Kidney glomerular epithelial cell (primary cell): ENCODE measurements at regions not wholly inside any gene's neighbourhood (a gene's known extent, or its start where the extent isn't known, plus 50 kb on each side); places are given as distances from the start of the nearest gene placed in this dataset.

Experiments used
- DNase-seq: peaks from one replicate; lab custom pipeline; 2025; lab: John Stamatoyannopoulos, UW

DNA sequence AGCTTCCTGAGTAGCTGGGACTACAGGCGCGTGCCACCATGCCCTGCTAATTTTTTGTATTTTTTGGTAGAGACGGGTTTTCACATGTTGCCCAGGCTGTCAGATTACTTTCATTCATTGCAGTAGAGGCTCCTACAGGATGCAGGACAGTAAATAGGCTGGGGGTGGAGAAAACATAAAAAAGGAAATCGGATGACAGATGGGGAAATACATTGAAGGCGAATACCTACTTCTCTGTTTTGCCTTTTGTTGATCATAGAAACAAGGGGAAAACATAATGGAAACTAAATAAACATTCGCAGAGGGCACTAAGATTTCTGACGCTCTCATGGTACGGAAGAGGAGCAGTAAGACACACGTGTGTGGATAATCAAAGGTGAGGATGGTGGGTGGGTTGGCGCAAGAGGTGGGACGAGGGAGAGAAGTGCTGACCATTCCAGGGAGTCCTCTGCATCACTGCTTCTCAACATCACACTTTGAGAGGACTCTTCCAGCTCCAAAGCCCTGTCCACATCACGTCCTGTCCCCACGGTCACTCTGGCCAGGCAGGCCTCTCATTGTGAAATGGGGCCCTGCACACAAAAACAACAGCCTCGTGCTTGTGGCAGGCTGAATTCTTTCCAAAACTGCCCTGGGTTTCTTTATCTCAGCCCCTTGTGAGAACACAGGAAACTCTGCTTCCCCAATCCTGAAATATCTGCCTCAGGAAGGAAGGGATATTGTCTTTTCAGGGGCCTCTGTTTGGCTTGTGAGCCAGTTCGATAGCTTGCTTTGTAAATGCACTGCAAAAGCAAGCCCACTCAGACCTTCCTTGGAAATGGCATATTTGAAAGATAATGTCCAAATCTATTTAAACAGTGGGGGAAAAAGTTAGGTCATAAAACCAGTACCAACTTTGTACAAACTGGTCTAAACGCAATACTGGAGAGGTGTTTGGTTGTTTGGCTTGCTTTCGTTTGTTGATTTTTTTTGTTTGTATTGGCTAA, 188.5 kb downstream of the FOXO1 start:
- DNase-seq, result no peak

DNA sequence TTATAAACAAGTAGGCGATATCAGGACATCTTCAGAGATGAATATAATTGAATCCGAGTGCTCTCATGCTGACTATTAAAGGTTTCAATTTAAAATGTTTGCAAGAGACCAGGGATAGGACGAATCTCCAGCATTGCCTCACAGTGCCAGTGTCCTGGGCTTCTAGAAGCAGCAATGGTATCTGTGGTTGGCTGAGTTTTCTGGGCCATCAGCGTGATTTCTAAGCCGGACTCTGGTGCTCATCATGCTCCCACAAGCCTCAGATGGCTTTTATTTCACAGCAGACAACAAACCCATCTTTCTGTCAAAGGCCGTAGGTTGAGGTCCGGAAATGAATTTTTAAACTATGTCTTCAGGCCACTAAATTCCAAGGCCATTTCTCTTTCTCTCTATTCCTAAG, 187.7 kb downstream of the FOXO1 start:
- no peak for DNase-seq

DNA sequence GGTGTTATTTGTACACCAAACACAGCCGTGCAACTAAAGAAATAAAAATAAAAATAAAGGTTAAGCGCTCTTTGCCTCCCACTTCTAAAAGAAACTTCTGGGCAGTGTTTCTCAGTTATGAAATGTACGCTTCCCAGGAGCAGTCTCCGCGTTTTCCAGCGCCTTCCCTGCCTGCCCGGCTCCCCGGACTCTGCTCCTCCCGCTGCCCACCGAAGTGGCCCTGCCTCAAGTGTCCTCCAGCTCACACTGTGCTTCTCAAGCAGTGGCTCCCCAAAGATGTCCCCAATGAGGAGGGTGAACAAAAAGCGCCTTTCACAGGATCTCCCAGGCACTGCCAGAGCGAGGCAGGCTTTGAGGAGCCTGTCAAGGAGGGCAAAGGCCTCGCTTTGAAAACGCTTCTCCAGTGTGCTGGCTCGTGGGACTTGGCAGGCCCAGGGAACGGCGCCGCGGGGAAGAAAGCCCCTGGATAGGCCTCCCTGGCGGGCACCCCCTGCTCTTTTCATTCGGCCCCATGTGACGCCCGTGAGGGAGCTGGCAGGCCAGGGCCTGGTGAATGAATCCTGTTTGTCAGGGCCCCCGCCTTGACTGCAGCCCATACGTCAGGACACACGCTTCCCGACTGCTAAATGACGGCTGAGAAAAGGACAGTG, 187.1 kb downstream of the FOXO1 start:
- DNase-seq, result no peak

DNA sequence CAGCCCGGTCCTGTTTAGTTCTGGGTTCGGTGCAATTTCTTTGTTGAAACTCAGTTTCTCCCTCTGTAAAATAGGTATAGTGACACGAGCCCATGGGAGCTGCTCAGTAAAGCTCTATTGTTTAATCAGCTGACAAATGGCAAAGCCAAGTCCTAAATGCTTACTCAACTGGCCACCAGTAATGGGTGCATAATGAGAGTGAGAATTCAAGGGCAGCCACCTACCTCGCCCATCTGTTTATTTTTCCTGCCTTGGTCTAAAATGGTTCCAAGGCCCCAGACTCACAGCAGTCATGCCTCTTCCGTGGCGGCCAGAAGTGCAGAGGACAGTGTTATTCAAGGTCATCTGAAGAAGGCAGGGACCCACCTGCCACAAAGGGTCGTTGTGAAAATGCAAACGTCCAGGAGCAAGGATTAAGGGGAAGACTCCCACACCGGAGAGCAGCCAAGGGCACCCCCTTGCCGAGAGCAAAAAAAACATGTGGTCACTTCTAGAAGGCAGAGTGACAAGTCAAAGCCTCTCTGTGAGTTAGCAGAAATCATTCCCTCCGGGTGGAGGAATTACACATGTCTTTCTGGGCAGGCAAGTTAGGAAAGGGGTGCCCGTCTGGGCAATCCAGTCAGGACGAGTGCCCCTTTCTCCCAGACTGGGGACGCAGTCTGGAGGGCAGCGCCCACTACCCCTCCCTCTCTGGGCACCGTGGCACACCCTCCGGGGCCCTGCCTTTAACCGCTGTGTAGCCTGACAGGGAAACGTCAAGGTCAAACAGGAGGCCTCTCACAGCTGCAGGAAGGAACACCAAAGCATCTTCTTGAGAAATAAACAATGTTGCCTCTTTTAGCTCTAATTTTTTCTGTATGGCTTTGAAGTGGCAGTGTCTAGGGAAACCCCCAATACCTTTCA, 186.2 kb downstream of the FOXO1 start:
- DNase-seq, result no peak

DNA sequence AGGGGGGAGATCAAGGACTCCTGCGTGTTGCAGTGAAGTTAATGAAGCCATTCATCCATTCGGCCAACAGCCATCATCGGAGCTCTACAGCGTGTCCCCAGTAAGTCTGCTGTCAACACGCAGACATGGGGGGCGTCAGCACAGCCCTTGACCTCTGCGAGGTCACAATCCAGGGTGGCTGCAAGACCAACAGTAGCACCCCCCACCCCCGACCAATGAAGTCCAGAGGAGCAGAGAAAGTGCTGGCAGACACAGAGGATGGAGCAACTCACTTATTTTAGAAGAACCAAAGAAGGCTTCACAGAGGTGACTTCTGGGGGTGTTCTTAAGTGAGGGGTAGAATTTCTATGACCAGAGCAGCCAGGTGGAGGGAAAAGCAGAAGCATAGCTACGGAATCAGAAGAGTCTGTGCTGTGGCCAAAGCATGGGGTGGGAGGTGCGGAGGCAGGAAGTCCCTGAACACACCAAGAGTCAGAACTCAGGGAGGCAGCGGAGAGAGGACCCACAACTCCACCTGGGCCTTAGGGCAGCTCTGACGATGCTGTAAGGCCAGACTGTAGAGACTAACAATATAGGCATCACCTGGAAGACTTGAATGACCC, 185.4 kb downstream of the FOXO1 start:
- no peak for DNase-seq

DNA sequence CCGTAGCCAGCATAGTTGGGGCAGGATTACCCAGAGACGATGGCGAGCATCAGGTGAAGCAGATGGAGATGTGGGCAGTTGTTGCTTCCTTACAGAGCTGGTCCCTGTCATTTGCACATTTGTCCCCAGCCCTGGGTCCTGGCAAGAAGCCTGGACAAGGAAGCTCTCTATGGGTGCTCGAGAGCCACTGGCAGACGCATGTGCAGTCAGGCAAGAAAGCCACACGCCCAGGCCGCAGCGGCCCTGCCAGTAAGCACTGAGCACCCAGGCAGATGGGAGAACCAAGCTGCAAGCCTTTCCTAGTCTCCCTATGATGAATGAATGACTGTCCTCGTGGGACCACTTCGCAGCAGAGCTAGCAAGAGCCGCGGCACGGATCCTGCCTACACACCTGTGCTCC, 182.8 kb downstream of the FOXO1 start:
- DNase-seq, result no peak

DNA sequence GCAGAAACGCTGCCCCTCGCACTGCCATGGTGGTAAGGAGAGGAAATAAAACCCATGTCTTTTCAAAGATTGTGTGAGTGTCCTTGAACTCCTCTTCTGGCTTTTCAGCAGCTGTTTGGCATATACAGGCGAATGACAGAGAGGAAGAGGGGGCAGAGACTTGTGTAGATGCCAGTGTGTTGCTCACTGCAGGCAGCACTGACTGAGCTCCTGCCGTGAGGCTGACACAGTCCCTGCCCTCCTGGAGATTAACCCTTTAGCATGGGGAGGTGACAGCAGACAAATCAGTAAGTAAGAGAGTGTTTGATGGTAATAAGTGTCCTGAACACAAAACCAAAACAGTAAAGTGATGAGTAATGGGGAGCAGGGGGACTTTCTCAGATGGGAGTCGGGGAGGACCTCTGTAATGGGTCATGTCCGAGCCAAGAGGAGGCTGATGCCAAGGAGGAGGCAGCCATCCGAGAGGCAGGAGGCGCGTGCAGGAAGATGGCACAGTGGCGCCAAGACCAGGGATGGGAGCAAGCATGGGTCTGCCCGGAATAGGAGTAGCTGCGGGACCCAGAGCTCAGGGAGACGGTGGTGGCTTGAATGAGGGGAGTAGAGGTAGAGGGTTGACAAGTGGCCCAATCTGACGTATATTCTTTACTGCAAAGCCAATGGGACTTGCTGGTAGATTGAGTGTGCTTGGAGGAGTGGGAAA, 182.2 kb downstream of the FOXO1 start:
- no peak for DNase-seq

DNA sequence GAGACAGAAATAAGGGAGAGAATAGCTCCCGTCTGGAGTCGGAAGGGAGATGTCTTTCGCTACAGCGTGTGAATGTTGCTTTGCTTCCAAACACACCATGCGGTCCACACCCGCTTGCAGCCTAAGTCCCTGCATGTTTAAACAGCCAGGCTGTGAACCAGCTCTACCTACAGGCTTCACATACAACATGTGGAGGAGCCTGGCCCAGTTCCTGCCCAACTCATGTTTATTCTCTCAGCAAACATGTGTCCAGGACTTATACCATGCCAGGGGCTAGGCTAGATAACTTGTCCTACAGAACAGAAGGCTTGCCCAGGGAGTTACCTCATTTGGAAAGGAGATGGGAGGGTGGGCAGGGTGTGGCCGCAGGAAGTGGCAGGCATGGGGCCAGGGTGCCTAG, 181.5 kb downstream of the FOXO1 start:
- DNase-seq, result no peak

DNA sequence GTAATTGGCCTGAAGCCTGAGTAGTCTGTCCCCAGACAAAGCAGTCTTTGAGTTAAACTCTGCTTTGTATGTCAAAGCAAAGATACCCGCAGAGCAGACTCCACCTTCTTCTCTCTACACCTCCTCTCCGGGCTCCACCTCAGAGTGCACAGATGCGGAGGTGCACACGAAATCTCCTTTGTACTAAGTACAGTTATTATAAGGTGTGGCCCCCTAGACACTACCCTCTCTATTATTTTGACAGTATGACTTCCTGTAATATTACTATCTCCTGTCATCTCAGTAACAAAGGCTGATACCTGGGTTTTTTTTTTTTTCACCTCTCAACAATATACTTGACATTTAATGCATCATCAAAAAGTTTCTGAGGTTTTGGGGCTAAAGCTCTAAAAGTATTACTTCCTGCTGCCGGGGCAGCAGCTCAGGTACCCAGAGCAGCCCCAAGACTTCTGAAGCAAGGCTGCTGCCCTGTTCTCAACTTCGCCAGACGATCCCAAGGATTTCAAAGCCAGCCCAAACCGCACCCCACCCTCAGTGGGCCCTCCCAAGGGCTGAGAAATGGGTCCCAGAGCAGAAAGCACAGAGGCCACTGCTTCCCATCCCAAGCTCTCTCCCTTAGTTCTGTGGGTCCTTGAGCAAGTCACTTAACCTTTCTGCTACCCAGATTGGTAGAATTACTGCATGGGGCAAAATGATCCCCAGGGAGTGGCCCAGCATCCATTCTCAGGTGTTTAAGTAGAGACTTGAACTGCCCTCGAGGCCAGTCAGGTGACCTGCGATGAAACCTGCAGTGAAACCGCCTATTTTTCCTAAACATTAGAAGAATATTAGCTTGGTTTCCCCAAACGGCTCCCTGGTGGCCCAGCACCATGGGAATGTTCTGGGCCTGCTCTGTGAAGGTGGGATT, 180.6 kb downstream of the FOXO1 start:
- no peak for DNase-seq

DNA sequence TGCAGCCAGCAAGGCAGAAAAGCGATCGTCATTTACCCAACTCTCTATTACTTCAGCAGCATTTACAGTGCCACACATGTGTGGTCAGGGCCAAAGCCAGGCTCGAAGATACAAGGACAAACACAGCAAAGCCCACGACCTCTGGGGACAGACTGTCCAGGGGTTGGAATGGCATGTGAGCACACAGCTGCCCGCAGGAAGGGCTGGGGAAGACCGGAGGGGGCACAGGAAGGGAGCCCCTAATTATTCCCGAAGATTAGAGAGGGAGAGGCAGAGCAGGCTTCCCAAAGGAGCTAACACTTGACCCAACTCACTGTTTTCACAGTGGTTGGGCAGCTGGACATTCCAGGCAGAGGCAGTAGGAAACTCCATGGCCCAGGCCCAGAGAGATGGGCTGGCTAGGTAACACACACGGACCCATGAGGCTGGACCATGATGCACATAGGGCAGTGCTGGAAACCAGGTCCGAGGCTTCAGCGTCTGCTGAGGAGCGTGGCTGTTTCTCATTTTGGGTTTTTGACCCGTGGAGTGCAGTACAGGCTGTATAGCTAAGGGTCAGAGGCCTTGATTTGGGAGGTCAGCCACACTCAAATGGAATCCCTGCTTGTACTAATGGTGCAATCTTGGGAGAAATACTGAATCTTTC, 179.8 kb downstream of the FOXO1 start:
- DNase-seq, result no peak

DNA sequence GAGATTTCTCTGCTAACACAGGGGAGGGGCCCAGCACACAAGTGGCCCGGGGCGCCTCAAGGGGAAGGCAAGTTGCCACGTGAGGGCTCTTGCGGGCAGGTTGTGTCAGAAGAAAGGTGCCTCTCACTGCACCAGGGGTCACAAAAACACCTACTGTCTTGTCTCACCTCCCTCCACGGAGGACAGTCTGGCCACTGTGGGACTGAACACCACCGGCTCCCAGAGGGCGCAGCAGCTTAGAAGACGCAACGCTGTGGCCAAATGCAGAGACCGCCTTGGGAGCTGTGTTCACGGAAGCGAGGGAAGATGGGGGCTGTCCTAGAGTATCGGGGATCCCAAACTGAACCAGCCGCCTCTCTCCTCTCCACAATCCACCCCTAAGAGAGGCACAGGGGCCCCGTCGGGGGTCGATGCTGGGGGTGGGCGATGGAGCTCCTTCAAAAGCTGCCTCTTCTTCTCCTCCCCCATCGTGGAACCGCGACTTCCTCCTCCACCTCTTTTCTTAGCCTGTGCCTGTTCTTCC, 177.5 kb downstream of the FOXO1 start:
- no peak for DNase-seq

DNA sequence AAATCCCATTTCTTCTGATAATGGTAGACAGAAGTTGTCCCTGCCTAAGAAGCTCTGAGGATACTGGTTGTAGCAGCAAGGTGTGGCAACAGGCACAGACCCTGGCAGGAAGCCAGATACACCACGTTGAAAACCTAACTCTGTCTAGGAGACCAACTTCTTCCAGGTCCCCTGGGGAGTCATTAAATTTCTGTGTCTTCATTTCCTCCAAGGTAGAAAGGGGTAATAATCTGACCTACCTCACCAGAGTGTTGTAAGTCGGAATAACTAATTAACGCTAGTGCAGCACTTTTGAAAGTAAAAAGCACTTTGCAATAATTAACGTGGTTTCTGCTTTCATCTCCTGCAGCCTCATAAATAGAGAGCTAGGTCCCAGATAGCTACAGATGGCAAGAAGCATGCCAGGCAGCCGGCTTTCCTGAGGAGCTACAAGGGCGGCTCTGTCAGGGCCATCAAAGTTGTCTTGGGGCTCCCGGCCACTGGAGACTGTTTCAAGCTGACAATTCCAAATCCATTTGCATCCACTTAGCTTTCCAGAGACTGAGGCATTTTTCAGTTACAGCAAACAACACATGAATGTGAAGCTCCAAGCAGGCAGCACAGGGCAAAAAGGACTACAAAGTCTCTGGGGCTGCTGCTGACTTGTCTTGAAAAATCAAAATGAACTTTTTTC, 176.2 kb downstream of the FOXO1 start:
- no peak for DNase-seq

DNA sequence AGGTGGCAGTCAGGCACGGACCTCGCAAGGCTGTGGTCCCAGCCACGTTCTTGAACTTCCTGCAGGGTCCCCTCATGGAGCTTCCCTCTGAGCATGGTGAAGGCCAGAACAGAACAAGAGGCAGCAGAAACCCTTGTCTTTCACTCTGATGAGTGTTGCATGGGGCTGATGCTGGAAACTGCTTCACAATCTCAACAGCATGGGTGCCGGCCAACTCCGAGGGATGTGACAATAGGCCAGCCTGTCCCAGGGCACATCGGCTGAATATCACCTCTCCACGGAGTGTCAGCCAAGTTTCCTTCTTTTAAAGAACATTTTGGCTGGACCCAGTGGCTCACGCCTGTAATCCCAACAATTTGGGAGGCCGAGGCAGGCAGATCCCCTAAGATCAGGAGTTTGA, 173.9 kb downstream of the FOXO1 start:
- no peak for DNase-seq

DNA sequence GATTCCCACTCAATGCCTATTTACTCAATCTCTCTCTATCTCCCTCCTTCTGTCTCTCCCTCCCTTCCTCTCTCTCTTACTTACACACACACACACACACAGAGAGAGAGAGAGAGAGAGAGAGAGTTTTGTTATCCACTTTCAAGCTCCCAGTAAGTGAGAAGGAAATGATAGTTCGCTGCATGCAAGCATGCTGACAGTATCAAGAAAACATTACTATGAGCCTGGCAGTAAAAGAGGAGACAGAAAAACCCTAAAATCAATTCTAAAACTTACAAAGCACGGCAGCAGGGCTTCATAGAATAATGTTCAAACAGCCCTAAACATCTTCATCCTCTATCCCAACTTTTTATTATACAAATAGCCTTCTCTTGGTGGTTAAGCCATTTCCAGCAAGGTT, 171.9 kb downstream of the FOXO1 start:
- no peak for DNase-seq

DNA sequence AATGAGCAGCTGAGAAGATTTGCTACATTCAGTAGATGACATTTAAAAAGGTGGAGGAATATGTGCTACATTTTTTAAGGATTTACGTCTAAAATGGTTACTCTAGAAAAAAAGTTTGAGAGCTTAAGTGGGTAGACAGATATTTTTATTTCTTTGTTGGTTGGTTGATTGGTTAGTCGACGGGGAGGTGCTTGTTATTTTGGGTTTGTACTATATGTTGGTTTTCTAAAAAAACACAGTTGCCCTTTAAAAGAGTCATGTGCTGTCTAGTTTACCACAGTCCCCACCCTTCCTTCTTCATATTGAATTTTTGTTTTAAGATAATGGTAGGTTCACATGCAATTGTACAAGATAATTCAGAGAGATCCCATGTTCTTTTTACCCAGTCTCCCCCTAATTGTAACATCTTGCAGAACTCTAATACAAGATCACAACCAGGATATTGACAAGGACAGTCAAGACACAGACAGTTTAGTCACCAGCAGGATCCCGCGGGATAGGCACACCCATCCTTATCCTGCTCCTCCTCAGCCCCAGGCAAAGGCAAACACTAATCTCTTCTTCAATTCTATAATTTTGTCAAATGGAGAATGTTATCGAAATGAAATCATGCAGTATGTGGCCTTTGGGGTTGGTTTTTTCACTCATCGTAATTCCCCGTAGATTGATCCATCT, 171.4 kb downstream of the FOXO1 start:
- DNase-seq, result no peak

DNA sequence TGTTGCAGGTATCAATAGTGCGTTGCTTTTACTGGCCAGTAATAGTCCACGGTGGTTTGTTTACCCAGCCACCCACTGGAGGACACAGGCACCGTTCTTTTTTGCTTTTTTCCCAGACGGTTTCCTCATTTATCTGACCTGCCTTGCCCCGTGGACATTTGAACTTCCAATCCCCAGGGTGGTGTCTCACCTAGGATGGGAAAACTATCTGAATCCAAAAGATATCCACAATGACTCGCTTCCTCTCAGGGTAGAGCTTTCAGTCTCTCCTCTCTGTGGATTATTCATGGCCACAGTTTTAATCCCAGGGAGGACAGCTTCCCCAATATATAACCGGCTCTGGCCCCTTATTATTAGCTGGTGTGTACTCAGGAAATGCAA, 170.8 kb downstream of the FOXO1 start:
- no peak for DNase-seq

DNA sequence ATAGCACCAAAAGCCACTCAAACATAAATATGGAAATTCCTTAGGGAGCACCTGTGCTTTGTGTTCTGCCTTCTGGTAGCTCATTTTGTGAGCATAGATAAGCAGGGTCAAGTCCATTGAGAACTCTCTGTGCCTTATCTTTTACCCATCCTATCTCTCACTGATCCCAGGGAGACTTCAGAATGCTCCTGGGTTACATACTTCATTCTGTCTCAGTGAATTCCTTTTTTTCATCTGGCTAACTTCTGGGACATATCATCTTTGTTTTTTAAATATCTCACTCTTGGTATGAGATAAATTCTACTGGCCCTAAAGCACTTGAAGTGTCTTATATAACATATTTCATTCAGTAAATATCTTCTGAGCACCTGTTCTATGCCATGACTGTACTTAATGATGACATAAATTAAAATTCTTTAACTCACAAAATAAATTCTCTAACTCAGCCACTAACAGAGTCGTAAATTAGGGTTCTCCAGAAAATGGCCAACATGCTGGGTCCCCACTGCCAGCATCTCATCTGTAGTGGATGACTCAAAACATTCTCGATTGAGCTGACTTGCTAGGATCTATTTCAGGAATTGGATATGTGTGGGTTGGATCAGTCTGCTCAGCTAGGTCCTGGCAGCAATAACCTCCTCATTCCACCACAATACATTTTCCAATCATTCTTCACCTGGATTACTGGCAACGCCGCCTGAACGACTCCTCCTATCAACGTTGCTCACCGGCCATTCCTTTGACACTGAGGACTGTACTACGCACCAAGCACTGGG, 170.2 kb downstream of the FOXO1 start:
- no peak for DNase-seq

DNA sequence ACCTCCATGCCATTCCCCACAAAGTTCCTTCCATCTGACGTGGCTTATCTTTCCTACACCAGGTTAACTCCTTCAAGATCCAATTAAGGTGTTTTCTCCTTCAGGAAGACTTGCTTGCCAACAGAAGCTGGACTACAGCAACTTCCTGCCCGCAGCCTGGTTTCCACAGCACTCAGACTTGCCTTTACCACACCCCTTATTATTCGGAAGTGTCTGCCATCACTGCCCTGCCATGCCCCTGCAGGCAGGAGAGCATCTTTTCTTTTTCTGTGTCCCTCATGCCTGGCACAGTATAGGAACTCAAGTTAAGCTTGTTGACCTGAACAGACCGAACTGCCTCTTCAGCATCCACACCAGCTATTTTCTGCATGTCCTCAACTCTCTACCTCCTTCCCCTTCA, 168.0 kb downstream of the FOXO1 start:
- DNase-seq, result no peak
